Breast epithelium (tissue), 3 donors: ENCODE measurements at regions not wholly inside any gene's neighbourhood (a gene's known extent, or its start where the extent isn't known, plus 50 kb on each side); places are given as distances from the start of the nearest gene placed in this dataset.

ENCODE experiments used
- CTCF ChIP-seq, 3 donors: fragments of 450-650 bp; IDR thresholded peaks; one replicate each; pipeline ENCODE4 v1.5.1; 2016 to 2017; ENCODE audit warnings: antibody characterized with exemption in 3 of 3, mild to moderate bottlenecking in 3 of 3, moderate library complexity in 3 of 3
- POLR2AphosphoS5 ChIP-seq, 3 donors: sonication (generic); formaldehyde crosslinking; IDR thresholded peaks; one replicate each; pipeline ENCODE4 v1.6.1; 2017; ENCODE audit warnings: antibody characterized with exemption in 3 of 3

GRCh38 chr17:13129356-13129755 is 111.5 kb upstream of the ELAC2 start:
- TF ChIP-seq CTCF (IDR thresholded peaks at IDR 0.05): no peak
- TF ChIP-seq POLR2AphosphoS5 (IDR thresholded peaks at IDR 0.05): no peak
